WTC11 (cell line): ENCODE measurements at regions not wholly inside any gene's neighbourhood (a gene's known extent, or its start where the extent isn't known, plus 50 kb on each side); places are given as distances from the start of the nearest gene placed in this dataset.
A peak's percentile ranks its signal among the peaks of the same experiment; 100 is the strongest.
"Not testable (repeated sequence)": the region's sequence is repeated elsewhere in the genome, so short reads cannot be mapped to it uniquely, and the experiment has no call there.

Experiments used
- ATAC-seq: fragments of 200-7000 bp; cut with Tn5 transposase; 2 replicates; pipeline ENCODE4 v1.10.0; 2021; ENCODE audit warnings: mild to moderate bottlenecking, moderate library complexity
- CTCF ChIA-PET: fragments of 300-600 bp; sonication (Branson Sonifier 250); formaldehyde crosslinking; loops from one replicate; lab custom pipeline; 2021; ENCODE audit warnings: antibody characterized with exemption; lab: Charles Lee
- POLR2A ChIA-PET: fragments of 350-600 bp; sonication (Branson Sonifier 250); formaldehyde crosslinking; loops from one replicate; lab custom pipeline; 2021; ENCODE audit warnings: antibody characterized with exemption; lab: Charles Lee
- DNase-seq: peaks from one replicate; pipeline ENCODE4 v3.0.0; 2021; ENCODE audit warnings: low spot score
- H3K27ac Mint-ChIP-seq: 2 replicates; pipeline ENCODE4 v1.8.0; 2021; ENCODE audit warnings: mixed read lengths
- H3K27me3 Mint-ChIP-seq: 2 replicates; pipeline ENCODE4 v1.8.0; 2021; ENCODE audit warnings: low read depth, mild to moderate bottlenecking, moderate library complexity, mixed read lengths
- H3K36me3 Mint-ChIP-seq: 2 replicates; pipeline ENCODE4 v1.8.0; 2021; ENCODE audit warnings: mixed read lengths
- H3K4me1 Mint-ChIP-seq: 2 replicates; pipeline ENCODE4 v1.8.0; 2022; ENCODE audit warnings: mixed read lengths
- H3K4me3 Mint-ChIP-seq: 2 replicates; pipeline ENCODE4 v1.8.0; 2021; ENCODE audit warnings: mild to moderate bottlenecking, moderate library complexity, mixed read lengths
- H3K9me3 Mint-ChIP-seq: 2 replicates; pipeline ENCODE4 v1.8.0; 2021; ENCODE audit warnings: mixed read lengths
- ARID4B ChIP-seq: sonication (generic); formaldehyde crosslinking; IDR thresholded peaks from 2 replicates; pipeline ENCODE4 v1.8.0; 2023; ENCODE audit warnings: missing genetic modification reagents, mild to moderate bottlenecking, borderline replicate concordance
- CBFB ChIP-seq: sonication (generic); formaldehyde crosslinking; IDR thresholded peaks from 2 replicates; pipeline ENCODE4 v1.8.1; 2022; ENCODE audit warnings: mild to moderate bottlenecking, low read depth, missing genetic modification reagents
- E2F1 ChIP-seq: sonication (generic); formaldehyde crosslinking; IDR thresholded peaks from 2 replicates; pipeline ENCODE4 v1.8.0; 2022; ENCODE audit warnings: mild to moderate bottlenecking, missing genetic modification reagents
- EMX1 ChIP-seq: fragments of 250-450 bp; sonication (Bioruptor Pico); IDR thresholded peaks from 2 replicates; pipeline ENCODE4 v1.8.0; 2021; ENCODE audit warnings: mild to moderate bottlenecking
- FOXP1 ChIP-seq: sonication (generic); formaldehyde crosslinking; IDR thresholded peaks from 2 replicates; pipeline ENCODE4 v1.8.0; 2022; ENCODE audit warnings: missing genetic modification reagents, mild to moderate bottlenecking, moderate library complexity, borderline replicate concordance
- HMGA2 ChIP-seq: fragments of 250-450 bp; sonication (Bioruptor Pico); IDR thresholded peaks from 2 replicates; pipeline ENCODE4 v1.4.0; 2021; ENCODE audit warnings: mild to moderate bottlenecking, moderate library complexity
- IRF1 ChIP-seq: sonication (generic); formaldehyde crosslinking; IDR thresholded peaks from 2 replicates; pipeline ENCODE4 v1.8.0; 2023; ENCODE audit warnings: missing genetic modification reagents
- JUN ChIP-seq: sonication (generic); formaldehyde crosslinking; IDR thresholded peaks from 2 replicates; pipeline ENCODE4 v1.8.0; 2023; ENCODE audit warnings: mild to moderate bottlenecking, missing genetic modification reagents
- MXD4 ChIP-seq: fragments of 250-450 bp; sonication (Bioruptor Pico); IDR thresholded peaks from 2 replicates; pipeline ENCODE4 v1.8.0; 2021; ENCODE audit warnings: mild to moderate bottlenecking, moderate library complexity, borderline replicate concordance
- NFYB ChIP-seq: sonication (generic); formaldehyde crosslinking; conservative IDR thresholded peaks from 2 replicates; pipeline ENCODE4 v1.8.0; 2022; ENCODE audit warnings: low read depth, missing genetic modification reagents
- RORB ChIP-seq: fragments of 250-450 bp; sonication (Bioruptor Pico); IDR thresholded peaks from 2 replicates; pipeline ENCODE4 v1.9.0; 2021; ENCODE audit warnings: mild to moderate bottlenecking
- SMAD4 ChIP-seq: sonication (generic); formaldehyde crosslinking; IDR thresholded peaks from 2 replicates; pipeline ENCODE4 v1.8.0; 2022; ENCODE audit warnings: mild to moderate bottlenecking, missing genetic modification reagents
- SP1 ChIP-seq: sonication (generic); formaldehyde crosslinking; conservative IDR thresholded peaks from 2 replicates; pipeline ENCODE4 v1.8.1; 2022; ENCODE audit warnings: missing genetic modification reagents
- TP53 ChIP-seq: sonication (generic); formaldehyde crosslinking; IDR thresholded peaks from 2 replicates; pipeline ENCODE4 v1.8.1; 2023; ENCODE audit warnings: mild to moderate bottlenecking, missing genetic modification reagents
- ZNF416 ChIP-seq: fragments of 250-450 bp; sonication (Bioruptor Pico); IDR thresholded peaks from 2 replicates; pipeline ENCODE4 v1.9.0; 2021; ENCODE audit warnings: mild to moderate bottlenecking, inconsistent platforms
- ZNF423 ChIP-seq: fragments of 250-450 bp; sonication (Bioruptor Pico); IDR thresholded peaks from 2 replicates; pipeline ENCODE4 v2.1.2; 2022; ENCODE audit warnings: mild to moderate bottlenecking, moderate library complexity
- ZNF425 ChIP-seq: fragments of 250-450 bp; sonication (Bioruptor Pico); conservative IDR thresholded peaks from 2 replicates; pipeline ENCODE4 v1.9.0; 2021; ENCODE audit warnings: mild to moderate bottlenecking
- ZNF512 ChIP-seq: sonication (generic); formaldehyde crosslinking; IDR thresholded peaks from 2 replicates; pipeline ENCODE4 v1.8.1; 2022; ENCODE audit warnings: missing genetic modification reagents, borderline replicate concordance
- ZSCAN18 ChIP-seq: fragments of 250-450 bp; sonication (Bioruptor Pico); IDR thresholded peaks from 2 replicates; pipeline ENCODE4 v2.1.2; 2022; ENCODE audit warnings: mild to moderate bottlenecking, moderate library complexity

- peaks cover 3% of the 10 kb centered on the region; the same call in 1 of the 2 replicates for H3K9me3 Mint-ChIP-seq
- TF ChIP-seq SP1 (CRISPR knock-in tag): no peak
- TF ChIP-seq SMAD4: no peak
- TF ChIP-seq ZSCAN18 (CRISPR knock-in tag): no peak
- TF ChIP-seq ZNF512: no peak
- no peak for TF ChIP-seq ZNF416
- no peak for TF ChIP-seq FOXP1
- TF ChIP-seq TP53: no peak
- TF ChIP-seq RORB: no peak
- H3K27ac Mint-ChIP-seq: no peak overlapping the region
- H3K4me1 Mint-ChIP-seq: no peaks in the 10 kb centered on the region
- ATAC-seq (no peak), DNase-seq (no peak)
- H3K4me3 Mint-ChIP-seq: no peak overlapping the region
- CTCF ChIA-PET: no interaction called here
- no peaks in the 10 kb centered on the region for H3K27me3 Mint-ChIP-seq
- POLR2A ChIA-PET: no interaction called here
- H3K36me3 Mint-ChIP-seq: no peaks in the 10 kb centered on the region
Observed at GRCh38 chr13:80928241-80928640, 587.3 kb upstream of the SPRY2 start.

GRCh38 chr13:80926024-80926423 lies 585.1 kb upstream of the SPRY2 start:
- H3K36me3 Mint-ChIP-seq, CTCF ChIA-PET: not testable (repeated sequence)
- TF ChIP-seq HMGA2 (CRISPR knock-in tag): peak; percentile 33; the same call in 1 of the 2 replicates
- TF ChIP-seq, all 79 proteins: peak for 1; not testable (repeated sequence) for 78
- ATAC-seq, H3K4me1 Mint-ChIP-seq, H3K4me3 Mint-ChIP-seq, H3K27me3 Mint-ChIP-seq, H3K27ac Mint-ChIP-seq, POLR2A ChIA-PET, DNase-seq, H3K9me3 Mint-ChIP-seq: not testable (repeated sequence)

GRCh38 chr13:80924596-80924995 lies 583.7 kb upstream of the SPRY2 start:
- ChIA-PET CTCF (no interaction called here), POLR2A (no interaction called here)
- no peaks in the 10 kb centered on the region for H3K36me3 Mint-ChIP-seq
- H3K4me3 Mint-ChIP-seq: no peak overlapping the region
- ATAC-seq (no peak), DNase-seq (no peak)
- H3K4me1 Mint-ChIP-seq: no peaks in the 10 kb centered on the region
- no peak overlapping the region for H3K27ac Mint-ChIP-seq
- H3K27me3 Mint-ChIP-seq: no peaks in the 10 kb centered on the region
- TF ChIP-seq IRF1 (CRISPR knock-in tag) (no peak), MXD4 (CRISPR knock-in tag) (no peak), ZNF425 (no peak)
- H3K9me3 Mint-ChIP-seq: no peaks in the 10 kb centered on the region

- peak; percentile 59 for ATAC-seq
- no peaks in the 10 kb centered on the region for H3K36me3 Mint-ChIP-seq
- no peaks in the 10 kb centered on the region for H3K4me1 Mint-ChIP-seq
- H3K9me3 Mint-ChIP-seq: no peaks in the 10 kb centered on the region
- ChIA-PET CTCF (interaction anchor here (1.0 to 1.1 kb wide), 2 partner anchors 55 to 487 kb away, joined by 3 to 4 read pairs; no protein-coding TSS in a partner anchor), POLR2A (no interaction called here)
- H3K4me3 Mint-ChIP-seq: no peak overlapping the region
- H3K27ac Mint-ChIP-seq: no peak overlapping the region
- peak; percentile 12 for DNase-seq
- H3K27me3 Mint-ChIP-seq: no peaks in the 10 kb centered on the region
- TF ChIP-seq ZNF423 (CRISPR knock-in tag) (no peak), NFYB (CRISPR knock-in tag) (no peak), FOXP1 (no peak), ARID4B (CRISPR knock-in tag) (no peak), EMX1 (no peak), CBFB (CRISPR knock-in tag) (no peak), RORB (no peak), TP53 (no peak), E2F1 (CRISPR knock-in tag) (no peak), JUN (CRISPR knock-in tag) (no peak), SMAD4 (no peak)
Observed at GRCh38 chr13:80923907-80924306, 583.0 kb upstream of the SPRY2 start.
